ENCODE measurements at regions not wholly inside any gene's neighbourhood (a gene's known extent, or its start where the extent isn't known, plus 50 kb on each side); places are given as distances from the start of the nearest gene placed in this dataset.

DNA sequence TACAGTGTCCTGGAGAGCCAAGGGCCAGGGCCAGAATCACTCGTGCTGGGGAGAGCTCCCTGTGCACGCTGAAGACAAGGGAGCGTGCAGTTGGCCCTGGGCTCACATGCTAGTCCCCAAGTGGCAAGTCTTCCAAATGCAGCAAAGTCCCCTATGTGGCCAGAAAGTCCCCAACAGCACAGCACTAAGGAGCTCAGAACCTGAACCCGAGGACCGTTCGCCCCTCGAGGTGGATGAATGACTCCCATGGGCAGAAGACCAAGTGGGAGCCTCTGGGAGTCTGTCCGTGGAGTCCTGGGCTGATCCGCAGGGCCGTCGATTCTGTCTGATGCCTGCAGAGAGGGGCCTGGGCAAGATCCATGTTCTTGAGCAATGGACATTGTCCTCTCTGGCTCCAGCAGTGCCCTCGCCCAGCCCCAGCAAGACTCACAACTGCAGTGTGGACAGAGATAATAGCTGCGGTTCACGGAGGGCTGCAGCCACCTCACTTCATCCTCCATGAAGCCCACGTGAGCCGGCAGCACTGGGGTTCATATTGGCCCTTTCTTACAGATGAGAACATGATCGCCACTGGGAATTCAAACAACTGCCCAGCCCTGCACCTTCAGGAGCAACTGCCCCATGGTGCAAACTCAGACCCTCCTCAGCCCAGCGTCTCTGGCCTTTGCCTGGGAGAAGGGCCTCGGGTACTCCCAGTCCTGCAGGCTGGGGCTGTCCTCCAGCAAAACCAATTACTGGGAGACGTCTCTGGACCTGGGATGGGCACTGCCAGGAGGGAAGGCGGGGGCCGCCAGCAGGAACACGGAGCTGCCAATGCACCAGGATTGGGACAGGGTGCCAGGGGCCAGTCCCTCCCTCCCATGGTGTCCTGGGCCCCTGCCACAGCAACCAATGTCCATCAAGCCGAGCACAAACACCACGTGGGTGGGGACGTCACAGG is 243.7 kb downstream of the NPHP4 start:
- no peak for DNase-seq

DNA sequence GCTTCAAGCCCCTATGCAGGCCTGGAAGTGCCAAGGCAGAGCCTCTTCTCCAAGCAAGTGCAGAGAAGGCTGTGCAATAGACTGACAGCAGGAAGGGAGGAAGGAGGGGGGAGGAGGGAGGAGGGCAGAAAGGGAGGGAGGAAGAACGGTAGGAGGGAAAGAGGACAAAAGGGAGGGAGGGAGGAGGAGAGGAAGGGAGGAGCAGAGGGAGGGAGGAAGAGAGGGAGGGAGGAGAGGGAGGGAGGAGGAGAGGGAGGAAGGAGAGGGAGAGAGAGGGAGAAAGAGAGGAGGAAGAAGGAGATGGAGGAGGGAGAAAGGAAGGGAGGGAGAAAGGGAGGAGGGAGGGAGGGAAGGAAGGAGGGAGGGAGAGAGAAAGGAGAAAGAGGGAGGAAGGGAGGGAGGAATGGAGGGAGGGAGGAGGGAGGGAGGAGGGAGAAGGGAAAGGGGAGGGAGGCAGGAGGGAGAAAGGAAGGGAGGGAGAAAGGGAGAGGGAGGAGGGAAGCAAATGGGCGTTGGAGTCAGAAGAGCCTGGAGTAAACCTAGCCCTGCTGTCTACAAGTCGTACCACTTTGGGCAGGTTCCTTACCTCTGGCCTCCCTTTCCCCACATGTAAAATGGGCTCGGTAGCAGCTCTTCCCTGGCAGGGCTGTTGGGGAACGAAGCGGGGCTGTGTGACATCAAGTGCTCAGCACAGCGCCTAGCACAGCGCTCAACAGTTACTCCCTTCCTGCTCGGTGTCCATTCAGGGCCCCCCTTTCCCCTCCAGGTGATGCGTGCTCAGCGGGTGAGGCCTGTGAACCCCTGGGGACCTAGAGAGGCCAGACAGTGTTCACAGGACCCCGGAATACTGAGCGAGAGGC is 244.6 kb downstream of the NPHP4 start:
- DNase-seq: peak; percentile 37

DNA sequence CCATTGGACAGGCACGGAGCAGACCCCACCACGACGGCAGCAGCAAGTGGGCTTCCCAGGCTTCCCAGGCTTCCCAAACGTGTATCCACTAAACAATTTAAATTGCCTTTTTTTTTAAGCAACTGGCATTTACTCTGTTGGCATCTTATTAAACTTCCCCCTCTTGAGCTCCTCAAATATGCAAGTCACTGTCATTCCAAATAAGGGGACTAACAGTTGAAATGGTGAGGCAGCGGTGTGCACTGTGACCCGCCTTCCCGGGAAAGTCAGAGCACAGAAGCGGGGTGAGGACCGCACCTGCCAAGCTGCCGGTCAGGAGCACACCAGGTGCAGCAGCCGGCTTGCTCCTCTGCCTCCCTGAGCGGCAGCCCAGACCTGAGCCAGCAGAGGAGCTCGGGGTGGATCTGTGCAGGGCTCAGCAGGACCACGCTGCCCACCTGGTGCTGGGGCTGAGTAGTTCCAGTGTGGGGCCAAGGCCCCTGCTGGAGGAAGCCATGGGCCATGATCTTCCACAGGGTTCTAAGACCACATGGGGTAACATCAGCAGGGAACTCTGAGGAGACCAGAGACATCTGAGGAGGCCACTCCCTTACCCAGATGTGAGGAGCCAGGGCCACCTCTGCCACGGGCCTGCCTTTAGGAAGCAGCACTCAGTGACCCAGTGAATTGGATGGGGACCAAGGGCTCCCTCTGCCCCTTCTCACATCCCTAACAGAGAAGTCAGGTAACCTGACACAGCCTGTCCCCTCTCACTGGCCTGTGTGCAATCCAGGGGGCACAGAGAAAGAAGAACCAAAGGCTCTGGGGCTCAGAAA is 245.4 kb downstream of the NPHP4 start:
- DNase-seq: peak; percentile 44

DNA sequence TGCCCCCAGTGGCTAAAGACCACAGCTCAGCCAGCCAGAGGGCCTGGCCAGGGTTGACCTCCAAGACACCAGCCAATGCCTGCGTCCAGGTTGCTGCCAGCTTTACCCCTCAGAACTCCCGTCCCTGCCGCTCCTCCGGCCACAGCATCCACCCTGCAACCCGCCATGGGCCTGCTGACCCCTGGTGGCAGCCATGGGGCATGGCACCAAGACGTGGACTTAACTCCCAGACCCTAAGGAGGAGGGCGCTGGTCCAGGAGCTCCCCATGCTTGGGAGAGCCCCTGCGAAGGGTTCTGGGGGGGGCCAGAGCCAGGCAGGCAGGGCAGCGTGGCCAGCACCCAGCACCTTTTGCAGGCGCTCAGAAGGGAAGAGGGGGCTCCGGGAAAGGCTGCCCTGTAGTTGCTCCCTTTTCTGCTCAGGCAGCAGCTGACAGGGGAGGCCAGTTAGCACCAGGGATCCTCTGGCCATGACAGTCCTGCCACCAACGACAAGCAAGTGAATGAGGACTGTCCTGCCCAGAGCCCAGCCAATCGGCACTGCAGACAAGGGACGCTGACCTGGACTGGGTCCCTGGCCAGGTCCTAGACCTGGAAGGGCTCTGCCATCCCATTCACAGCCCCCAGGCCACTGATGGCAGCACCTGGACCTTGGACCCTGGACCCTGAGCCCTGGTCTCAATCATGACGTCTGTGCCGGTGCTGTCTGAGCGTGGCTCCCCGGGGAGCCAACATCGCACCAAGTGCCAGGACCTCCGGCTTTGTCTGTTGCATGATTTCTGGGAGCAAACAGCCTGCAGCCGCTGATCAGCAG is 246.2 kb downstream of the NPHP4 start:
- peak; percentile 67 for DNase-seq

DNA sequence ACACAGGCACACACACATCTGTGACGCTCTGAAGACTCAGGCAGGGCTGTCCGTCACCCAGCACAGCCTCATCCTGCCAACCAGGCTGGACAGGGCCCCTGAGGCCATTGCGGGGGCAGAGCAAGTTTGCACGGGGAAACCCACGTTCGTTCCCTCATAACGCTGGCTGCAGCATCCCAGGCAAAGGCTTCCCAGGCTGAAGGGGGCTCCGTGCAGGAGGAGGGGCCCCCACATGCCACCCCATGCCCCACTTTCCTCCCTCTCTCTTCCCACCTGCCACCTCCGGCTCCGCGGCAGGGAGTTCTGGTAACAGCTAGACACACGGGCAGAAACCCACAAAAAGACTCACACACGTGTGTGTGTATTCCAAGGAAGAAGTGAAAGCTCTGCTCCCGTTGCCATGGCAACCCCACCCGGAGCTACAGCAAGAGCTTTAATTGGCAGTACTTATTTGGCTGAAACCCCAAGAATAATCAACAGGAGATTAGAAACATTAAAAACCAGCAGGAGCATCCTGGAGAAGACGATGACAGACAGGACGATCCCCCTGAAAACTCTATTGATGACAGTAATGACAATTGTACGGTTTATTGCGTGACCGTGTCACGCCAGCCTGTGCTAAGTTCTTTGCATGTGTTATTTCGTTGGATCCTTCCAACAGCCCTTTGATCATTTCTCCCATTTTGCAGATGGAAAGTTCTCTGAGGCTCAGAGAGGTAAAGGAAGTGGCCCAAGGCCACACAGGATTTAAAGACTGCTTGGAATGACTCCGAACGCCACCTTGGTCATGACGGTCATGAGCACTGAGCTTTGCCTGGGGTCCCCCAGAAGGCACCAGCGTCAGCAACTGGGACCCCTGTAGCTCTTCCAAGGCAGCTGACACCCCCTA is 247.1 kb downstream of the NPHP4 start:
- DNase-seq: no peak

DNA sequence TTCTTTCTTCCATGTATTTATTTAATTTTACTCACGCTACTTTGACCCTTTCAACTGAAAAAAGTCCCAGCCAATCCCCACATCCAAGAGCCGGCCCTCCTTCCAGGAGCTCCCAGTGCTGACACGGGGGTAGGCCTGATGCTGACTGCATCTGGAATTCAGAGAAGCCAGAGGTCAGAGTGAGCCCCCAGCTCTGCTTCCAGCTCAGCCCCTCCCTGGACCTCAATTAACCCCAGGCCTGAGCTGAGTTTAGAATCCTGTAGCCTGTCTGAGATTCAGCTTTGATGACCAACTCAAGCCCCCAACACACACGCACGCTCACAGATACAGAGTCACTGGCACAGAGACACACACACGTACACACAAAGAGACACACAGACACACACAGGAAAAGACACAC is 247.9 kb downstream of the NPHP4 start:
- DNase-seq: no peak

DNA sequence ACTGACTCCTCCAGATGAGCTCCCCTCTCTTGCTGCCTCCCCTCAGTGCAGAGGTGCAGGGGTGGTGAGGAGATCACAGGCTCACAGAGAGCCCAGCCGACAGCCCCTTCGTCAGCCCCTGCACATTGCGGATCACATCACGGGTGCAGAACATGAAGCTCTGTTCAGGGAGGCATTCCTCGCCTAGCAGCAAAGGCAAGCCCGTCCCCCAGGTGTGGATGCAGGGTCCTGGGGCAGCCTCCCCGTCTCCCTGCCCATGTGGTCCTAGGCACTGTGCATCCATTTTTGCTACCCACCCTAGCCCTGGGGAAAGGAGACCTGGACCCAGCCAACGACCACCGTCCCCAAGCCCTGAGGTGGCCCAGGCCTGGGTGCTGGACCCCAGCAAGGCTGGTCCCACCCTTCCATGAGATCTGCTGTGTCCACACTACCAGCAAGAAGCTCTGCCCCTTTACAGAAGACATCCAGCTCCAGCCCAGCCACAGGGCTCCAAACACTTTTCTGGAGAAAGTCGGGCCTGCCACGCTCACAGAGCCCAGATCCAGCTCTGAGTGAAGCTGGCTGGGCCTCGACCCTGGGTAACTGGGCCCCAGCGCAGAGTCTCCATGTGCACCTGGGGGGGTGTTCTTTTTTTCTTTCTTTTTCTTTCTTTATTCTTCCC is 248.7 kb downstream of the NPHP4 start:
- DNase-seq: no peak

DNA sequence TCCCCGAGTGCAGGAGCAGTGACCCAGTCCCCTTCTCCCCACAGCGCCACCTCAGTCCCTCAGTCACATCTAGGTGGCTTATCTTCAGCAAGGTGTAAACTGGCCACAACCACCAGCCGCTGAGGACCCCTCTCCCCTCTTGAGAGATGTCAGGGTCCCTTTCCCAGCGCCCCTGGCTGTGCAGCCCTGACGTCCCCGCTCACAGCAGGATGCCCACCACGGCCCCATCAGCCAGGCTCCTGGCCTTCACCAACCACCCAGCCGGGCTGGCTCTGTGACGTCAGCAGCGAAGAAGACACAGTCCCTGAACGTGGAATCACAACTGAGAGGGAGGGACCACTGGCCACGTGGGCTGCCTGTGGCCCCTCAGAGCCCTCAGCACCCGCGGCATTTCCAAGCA is 249.4 kb downstream of the NPHP4 start:
- no peak for DNase-seq

DNA sequence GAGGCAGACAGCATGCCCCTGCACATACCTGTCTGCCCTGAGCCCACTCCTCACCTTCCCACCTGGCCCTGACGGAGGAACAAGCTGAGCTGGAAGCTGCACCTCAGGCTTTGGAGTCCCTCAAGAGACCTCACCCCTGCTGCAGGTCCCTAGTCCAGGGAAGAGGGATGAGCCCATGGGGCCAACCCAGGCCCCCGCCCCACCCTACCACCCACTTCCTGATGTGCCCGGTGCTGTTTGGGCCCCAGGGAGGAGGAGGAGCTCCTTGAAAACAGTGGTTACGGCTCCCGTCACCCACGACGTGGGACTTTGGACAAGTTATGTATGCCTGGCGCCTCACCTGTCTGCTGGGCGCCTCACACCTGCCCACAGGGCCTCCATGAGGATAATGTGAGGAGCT is 250.2 kb downstream of the NPHP4 start:
- no peak for DNase-seq

DNA sequence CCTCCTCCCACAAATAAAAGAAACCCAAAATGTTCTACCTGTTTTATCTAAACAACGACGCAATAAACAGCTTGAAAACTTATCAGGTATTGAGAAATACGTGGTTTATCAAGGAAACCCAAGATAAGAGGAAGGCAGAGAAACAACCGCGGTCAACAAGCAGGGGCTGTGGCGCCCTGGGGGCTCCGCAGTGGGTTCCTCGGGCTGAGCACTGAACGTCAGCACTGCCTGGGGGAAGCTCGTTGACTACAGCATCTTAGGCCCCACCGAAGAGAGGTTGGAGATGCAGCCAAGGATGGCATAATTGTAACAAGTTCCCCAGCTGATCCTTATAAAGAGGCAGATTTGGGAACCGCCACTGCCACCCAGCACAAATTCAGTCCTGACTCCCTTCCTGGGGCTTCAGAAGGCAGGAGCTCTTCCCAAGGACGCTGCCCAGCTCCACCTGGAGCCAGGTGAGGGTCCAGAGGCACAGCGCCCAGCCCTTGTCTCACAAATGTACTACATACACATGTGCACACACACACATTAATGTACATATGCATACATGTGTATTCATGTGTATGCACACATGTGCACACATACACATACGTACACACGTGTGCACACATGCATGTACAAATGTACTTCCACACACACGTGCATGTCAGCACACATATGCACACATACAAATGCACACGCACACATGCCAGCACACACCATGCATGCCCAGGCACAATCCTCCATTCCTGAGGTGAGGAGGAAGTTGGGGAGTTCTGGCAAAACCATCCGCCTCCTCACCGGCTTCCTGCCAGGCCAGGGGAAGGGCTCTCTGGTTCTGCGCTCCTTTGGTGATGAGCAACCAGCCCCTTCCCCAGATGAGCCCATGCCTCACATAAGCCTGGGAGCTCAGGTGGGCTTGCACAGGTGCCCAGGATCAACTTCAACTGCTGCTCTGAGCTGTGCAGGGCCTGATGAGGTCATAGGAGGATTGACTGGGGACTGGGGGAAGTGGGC is 251.1 kb downstream of the NPHP4 start:
- DNase-seq: no peak

DNA sequence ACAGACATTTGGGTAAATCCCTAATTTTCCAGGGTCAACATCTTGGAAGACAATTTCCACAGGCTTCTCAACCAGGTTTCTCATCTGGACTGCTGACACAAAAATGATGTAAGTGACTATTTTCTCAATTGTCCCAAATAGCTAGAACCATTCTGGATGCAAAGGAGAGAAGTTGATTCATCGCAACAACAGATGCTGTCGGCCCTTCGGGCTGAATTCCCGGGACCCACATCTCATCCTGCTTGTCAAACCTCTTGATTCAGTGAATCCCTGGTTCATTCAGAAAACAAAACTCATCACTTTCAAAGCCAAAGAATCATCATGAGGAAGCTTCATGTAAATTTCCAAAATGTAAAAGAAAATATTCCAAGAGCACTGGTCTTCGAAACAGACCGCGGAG is 251.8 kb downstream of the NPHP4 start:
- no peak for DNase-seq

DNA sequence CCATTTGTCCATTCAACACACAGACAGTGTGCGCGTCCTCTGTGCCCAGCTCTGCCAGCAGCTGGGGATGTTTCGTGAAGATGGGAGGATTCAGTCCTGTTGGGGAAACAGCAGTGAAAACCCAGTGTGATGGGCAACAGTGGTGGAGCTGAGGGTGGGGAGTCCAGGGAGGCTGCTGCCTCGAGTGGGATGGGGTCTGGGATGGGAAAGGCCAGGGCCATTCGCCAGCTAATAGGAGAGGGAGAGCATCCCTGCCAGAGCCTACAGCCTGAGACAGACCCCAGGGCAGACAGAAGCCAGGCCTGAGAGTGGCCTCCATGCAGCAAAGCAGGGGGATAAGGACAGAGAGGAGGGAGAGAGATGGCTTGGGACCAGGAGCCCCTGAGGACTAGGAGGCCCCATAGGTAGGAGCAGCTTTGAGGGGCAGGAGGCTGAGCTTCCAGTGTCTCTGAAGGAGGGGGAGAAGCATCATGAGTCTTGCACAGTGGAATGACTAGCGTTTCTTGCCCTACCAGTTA is 252.6 kb downstream of the NPHP4 start:
- DNase-seq: no peak

DNA sequence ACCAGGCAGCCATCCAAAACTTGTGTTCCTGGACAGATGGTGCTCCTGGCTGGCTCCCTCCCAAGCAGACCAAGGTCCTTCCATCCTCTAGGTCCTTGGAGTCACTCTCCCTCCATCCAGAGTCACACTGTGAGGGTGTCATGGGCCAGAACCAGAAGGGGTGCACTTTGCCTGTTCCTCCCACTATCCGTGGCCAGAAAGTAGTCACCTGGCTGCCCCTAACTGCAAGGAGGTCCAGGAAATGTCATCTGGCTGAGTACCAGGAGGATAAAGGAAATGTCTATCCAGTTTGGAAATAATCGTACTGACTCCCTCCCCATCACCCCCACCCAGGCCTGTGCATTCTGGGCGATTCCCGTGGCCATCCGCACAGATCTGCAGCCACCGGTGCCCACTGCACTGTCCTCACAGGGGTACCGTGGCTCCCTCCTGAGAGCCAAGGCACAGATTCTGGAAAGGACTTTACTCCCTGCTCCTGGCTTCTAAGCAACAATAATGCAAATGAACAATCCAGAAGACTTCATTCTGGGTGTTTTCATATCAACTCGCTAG is 253.2 kb downstream of the NPHP4 start:
- DNase-seq: no peak

DNA sequence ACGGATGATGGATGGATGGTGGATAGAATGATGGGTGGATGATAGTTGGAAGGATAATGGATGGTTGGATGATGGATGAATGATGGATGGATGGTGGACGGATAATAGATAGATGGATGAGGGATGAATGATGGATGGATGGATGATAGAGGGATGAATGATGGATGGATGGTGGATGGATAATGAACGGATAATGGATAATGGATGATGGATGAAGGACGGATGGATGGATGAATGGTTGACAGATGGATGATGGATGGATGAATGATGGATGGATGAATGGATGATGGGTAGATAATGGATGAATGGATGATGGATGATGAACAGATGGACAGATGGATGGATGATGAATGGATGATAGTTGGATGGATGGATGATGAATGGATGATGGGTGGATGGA is 255.1 kb downstream of the NPHP4 start:
- DNase-seq: no peak

DNA sequence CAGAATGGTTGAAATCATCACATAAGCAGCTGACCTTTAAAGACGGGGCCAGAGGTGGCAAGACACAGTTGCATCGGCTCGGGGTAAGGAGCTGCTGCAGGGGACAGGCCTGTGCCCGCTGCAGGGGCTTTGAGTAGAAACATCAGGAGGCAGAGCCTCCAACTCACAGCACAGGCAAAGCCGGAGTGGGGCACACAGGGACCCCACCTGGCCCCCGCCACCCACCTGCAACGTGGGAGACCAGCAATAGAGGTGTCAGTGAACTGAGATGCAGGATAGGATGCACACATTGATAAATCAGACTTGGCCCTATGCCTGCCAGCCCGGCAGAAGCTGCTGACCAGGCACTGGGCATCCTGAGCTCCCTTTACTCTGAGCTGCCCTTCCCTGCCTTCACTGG is 257.2 kb downstream of the NPHP4 start:
- no peak for DNase-seq

DNA sequence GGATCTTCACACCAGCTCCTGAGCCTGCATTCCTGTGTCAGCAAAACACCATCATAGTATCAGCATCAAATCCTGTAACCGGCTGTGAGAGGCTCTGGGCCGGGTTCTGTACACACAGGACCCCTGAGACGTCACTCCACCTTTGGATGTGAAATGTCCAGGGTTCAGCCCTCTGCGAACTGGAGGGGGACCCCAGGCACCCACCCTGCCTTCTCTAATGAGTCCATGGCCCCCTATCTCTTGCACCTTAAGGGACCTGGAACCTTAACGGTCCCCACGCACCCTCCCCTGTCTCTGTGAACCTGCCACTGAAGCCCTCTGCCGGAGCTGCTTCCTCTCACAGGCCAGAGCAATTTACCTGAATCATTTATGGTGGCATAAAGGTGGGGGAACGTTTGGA is 257.8 kb downstream of the NPHP4 start:
- no peak for DNase-seq

DNA sequence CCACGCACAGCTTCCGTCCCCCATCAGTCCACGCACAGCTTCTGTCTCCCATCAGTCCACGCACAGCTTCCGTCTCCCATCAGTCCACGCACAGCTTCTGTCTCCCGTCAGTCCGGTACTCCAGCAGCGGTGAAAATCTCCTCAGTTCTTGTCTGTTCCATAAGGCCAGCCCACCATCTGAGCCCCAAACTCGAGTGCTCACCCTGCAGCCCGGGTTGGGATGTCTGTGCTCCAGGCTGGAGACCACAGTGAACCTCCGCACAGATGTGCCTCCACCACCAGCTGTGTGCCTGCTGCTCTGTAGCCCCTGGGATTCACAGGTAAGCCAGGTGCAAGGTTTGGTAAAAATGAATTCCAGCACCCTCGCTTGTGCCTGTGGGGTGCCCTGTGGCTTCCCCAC is 258.6 kb downstream of the NPHP4 start:
- no peak for DNase-seq

DNA sequence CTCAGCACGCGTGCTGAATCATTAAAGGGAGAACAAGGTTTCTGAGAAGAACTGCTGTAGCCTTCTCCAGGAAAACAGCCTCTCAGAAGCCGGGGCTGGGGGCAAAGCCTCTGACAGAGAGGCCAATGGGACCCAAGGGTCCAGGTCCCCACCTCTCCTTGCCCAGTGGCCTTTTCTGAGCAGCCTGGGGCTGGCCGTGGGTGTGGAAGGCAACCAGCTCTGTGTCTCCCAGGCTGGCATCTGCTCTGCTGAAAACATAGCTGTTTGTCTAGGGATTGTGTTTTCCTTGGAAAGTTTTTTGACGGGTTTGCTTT is 261.2 kb downstream of the NPHP4 start:
- DNase-seq: no peak
